SK-N-SH (cell line): ENCODE measurements at regions not wholly inside any gene's neighbourhood (a gene's known extent, or its start where the extent isn't known, plus 50 kb on each side); places are given as distances from the start of the nearest gene placed in this dataset.

ENCODE experiments used
- CTCF ChIA-PET: fragments of 300-600, 350-600 bp; formaldehyde crosslinking; extraction: SDS; loops from one replicate; lab custom pipeline; 2021; lab: Yijun Ruan, JAX
- POLR2A ChIA-PET: fragments of 350-600 bp; sonication (Branson Sonifier 250); formaldehyde crosslinking; extraction: SDS; loops from one replicate; lab custom pipeline; 2020; ENCODE audit warnings: antibody characterized with exemption, inconsistent platforms; lab: Yijun Ruan, JAX
- DNase-seq: peaks from one replicate; pipeline ENCODE4 v3.0.0; 2012
- H2AFZ ChIP-seq: fragments of 200-600 bp; sonication (generic); 2 replicates; pipeline ENCODE4 v1.8.1; 2016; ENCODE audit warnings: antibody characterized with exemption, mild to moderate bottlenecking, low read depth
- H3F3A ChIP-seq: fragments of 200-600 bp; sonication (generic); replicated peaks from 2 replicates; pipeline ENCODE3; 2016; ENCODE audit warnings: antibody characterized with exemption, mild to moderate bottlenecking; ENCODE audit not compliant: insufficient read depth
- H3K27ac ChIP-seq, 2 experiments: fragments of 200-500 bp in 1 of 2; fragments of 200-600 bp in 1 of 2; sonication (Bioruptor generic) in 1 of 2; sonication (generic), shearing (Covaris generic) in 1 of 2; 2 replicates each; pipeline versions ENCODE4 v1.5.1 to v1.6.1; 2014 to 2016; ENCODE audit warnings: low read depth in 2 of 2, inconsistent platforms in 1 of 2, low read length in 1 of 2, mild to moderate bottlenecking in 1 of 2, mixed read lengths in 1 of 2
- H3K27me3 ChIP-seq: fragments of 200-600 bp; sonication (generic), shearing (Covaris generic); 2 replicates; pipeline ENCODE4 v1.6.1; 2016; ENCODE audit warnings: mixed run types; ENCODE audit not compliant: insufficient read depth
- H3K36me3 ChIP-seq, 2 experiments: fragments of 200-500 bp in 1 of 2; fragments of 200-600 bp in 1 of 2; sonication (Bioruptor generic) in 1 of 2; sonication (generic) in 1 of 2; replicated peaks in 1 of 2; 2 replicates each; pipeline versions ENCODE3 to v1.5.1; 2014 to 2016; ENCODE audit warnings: low read length in 1 of 2, mild to moderate bottlenecking in 1 of 2; ENCODE audit not compliant: insufficient read depth in 2 of 2, control insufficient read depth in 1 of 2
- H3K4me1 ChIP-seq, 2 experiments: fragments of 200-500 bp in 1 of 2; fragments of 200-600 bp in 1 of 2; sonication (Bioruptor generic) in 1 of 2; sonication (generic), shearing (Covaris generic) in 1 of 2; 2 replicates each; pipeline versions ENCODE4 v1.5.1 to v1.6.1; 2014 to 2016; ENCODE audit warnings: low read depth in 1 of 2, low read length in 1 of 2, mixed run types in 1 of 2; ENCODE audit not compliant: insufficient read depth in 2 of 2, control insufficient read depth in 1 of 2
- H3K4me2 ChIP-seq: fragments of 200-600 bp; sonication (generic), shearing (Covaris generic); 2 replicates; pipeline ENCODE4 v1.6.1; 2017; ENCODE audit warnings: mixed run types
- H3K4me3 ChIP-seq, 2 experiments: fragments of 200-500 bp in 1 of 2; fragments of 200-600 bp in 1 of 2; sonication (Bioruptor generic) in 1 of 2; sonication (generic), shearing (Covaris generic) in 1 of 2; 2 replicates each; pipeline versions ENCODE4 v1.5.1 to v1.8.1; 2014 to 2016; ENCODE audit warnings: low read depth in 2 of 2, inconsistent platforms in 1 of 2, low read length in 1 of 2, mild to moderate bottlenecking in 1 of 2, mixed read lengths in 1 of 2, moderate library complexity in 1 of 2
- H3K79me2 ChIP-seq: fragments of 200-600 bp; sonication (generic); 2 replicates; pipeline ENCODE4 v1.8.1; 2017; ENCODE audit warnings: mild to moderate bottlenecking; ENCODE audit not compliant: insufficient read depth
- H3K9ac ChIP-seq: fragments of 200-600 bp; sonication (generic); 2 replicates; pipeline ENCODE4 v1.6.1; 2017; ENCODE audit warnings: mixed run types
- H3K9me2 ChIP-seq: fragments of 200-600 bp; sonication (generic); 2 replicates; pipeline ENCODE4 v1.6.1; 2017; ENCODE audit warnings: mixed run types
- H3K9me3 ChIP-seq: fragments of 200-600 bp; sonication (generic); 2 replicates; pipeline ENCODE4 v1.6.1; 2017; ENCODE audit warnings: mixed run types, mild to moderate bottlenecking, moderate library complexity
- H4K20me1 ChIP-seq: fragments of 200-600 bp; sonication (generic); 2 replicates; pipeline ENCODE4 v1.6.1; 2017; ENCODE audit warnings: mild to moderate bottlenecking, mixed run types; ENCODE audit not compliant: insufficient read depth
- ELF1 ChIP-seq: IDR thresholded peaks from 2 replicates; pipeline ENCODE4 v1.4.0; 2012
- FOSL2 ChIP-seq: IDR thresholded peaks from 2 replicates; pipeline ENCODE4 v1.4.0; 2012; ENCODE audit warnings: low read depth, mild to moderate bottlenecking, moderate library complexity, borderline replicate concordance
- IRF3 ChIP-seq: fragments of 150-350 bp; IDR thresholded peaks from 2 replicates; pipeline ENCODE4 v1.6.1; 2016; ENCODE audit warnings: mild to moderate bottlenecking, low read depth, low read length
- MXI1 ChIP-seq: IDR thresholded peaks from 2 replicates; pipeline ENCODE4 v1.6.1; 2012; ENCODE audit warnings: mild to moderate bottlenecking, low read depth, low read length, improper control_type of control experiment
- NFIC ChIP-seq: IDR thresholded peaks from 2 replicates; pipeline ENCODE4 v1.4.0; 2012; ENCODE audit warnings: borderline replicate concordance
- NRF1 ChIP-seq: IDR thresholded peaks from 2 replicates; pipeline ENCODE4 v1.6.1; 2012; ENCODE audit warnings: low read depth, mild to moderate bottlenecking, low read length
- RAD21 ChIP-seq: IDR thresholded peaks from 2 replicates; pipeline ENCODE4 v1.6.1; 2012; ENCODE audit warnings: mild to moderate bottlenecking, low read length
- RXRA ChIP-seq: IDR thresholded peaks from 2 replicates; pipeline ENCODE4 v1.4.0; 2012; ENCODE audit warnings: low read depth, mild to moderate bottlenecking, borderline replicate concordance
- SMC3 ChIP-seq: IDR thresholded peaks from 2 replicates; pipeline ENCODE4 v1.6.1; 2012; ENCODE audit warnings: low read depth, low read length, improper control_type of control experiment
- TAF1 ChIP-seq: IDR thresholded peaks from 2 replicates; pipeline ENCODE4 v1.6.1; 2012; ENCODE audit warnings: low read depth, mild to moderate bottlenecking, low read length, moderate library complexity, borderline replicate concordance
- TEAD4 ChIP-seq: IDR thresholded peaks from 2 replicates; pipeline ENCODE4 v1.4.0; 2012; ENCODE audit warnings: mild to moderate bottlenecking, borderline replicate concordance; ENCODE audit not compliant: insufficient read depth
- YY1 ChIP-seq: IDR thresholded peaks from 2 replicates; pipeline ENCODE4 v1.4.0; 2012; ENCODE audit warnings: low read depth, mild to moderate bottlenecking
- WGBS: methylation state at CpG from one replicate; pipeline ENCODE4 v1.1.6; 2017; ENCODE audit warnings: low lambda C conversion rate; 5-methylcytosine and 5-hydroxymethylcytosine counted together
- TF ChIP-seq, protein P1 (sequence below): fragments of 150-350 bp; IDR thresholded peaks from 2 replicates; pipeline ENCODE4 v1.6.1; 2017; ENCODE audit warnings: antibody characterized with exemption, low read length, low read depth, borderline replicate concordance
- TF ChIP-seq, protein P2 (sequence below): IDR thresholded peaks from 2 replicates; pipeline ENCODE4 v1.6.1; 2012; ENCODE audit warnings: mild to moderate bottlenecking, low read depth, low read length, moderate library complexity
- TF ChIP-seq, protein P3 (sequence below): IDR thresholded peaks from 2 replicates; pipeline ENCODE4 v1.4.0; 2012; ENCODE audit warnings: low read depth, borderline replicate concordance

DNA sequence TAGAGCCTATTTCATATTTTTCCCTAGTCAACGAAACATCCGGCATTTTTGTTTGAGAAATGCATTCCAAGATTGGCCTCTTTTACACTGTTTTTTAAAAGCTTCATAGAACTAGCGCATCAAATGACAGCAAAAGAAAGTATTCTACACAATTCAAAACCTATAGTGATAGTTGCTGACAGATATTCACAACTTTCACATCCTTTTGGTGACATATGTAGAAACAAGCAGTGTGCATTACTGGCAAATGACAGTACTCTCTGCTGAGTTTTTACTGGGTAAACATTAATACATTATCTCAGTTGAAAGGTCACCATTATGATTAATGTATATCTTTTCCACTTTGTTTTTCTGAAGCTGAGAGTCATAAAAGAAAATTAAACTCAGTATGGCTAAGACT, 135.4 kb upstream of the RGS18 start:
- 31% methylated on average over 3 of the region's 3 CpGs for WGBS
- Histone ChIP-seq H3F3A (no peaks in the 10 kb centered on the region), H3K9ac (no peak overlapping the region), H3K27ac (no peak overlapping the region), H3K4me2 (no peak overlapping the region), H3K36me3 (no peaks in the 10 kb centered on the region), H3K4me1 (no peaks in the 10 kb centered on the region), H3K4me3 (no peak overlapping the region), H3K9me2 (no peaks in the 10 kb centered on the region), H4K20me1 (no peaks in the 10 kb centered on the region), H3K27me3 (no peaks in the 10 kb centered on the region), H2AFZ (no peak overlapping the region), H3K9me3 (no peaks in the 10 kb centered on the region), H3K79me2 (no peaks in the 10 kb centered on the region)
- TF ChIP-seq, protein P1, sequence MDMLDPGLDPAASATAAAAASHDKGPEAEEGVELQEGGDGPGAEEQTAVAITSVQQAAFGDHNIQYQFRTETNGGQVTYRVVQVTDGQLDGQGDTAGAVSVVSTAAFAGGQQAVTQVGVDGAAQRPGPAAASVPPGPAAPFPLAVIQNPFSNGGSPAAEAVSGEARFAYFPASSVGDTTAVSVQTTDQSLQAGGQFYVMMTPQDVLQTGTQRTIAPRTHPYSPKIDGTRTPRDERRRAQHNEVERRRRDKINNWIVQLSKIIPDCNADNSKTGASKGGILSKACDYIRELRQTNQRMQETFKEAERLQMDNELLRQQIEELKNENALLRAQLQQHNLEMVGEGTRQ: no peak
- TF ChIP-seq, protein P2, sequence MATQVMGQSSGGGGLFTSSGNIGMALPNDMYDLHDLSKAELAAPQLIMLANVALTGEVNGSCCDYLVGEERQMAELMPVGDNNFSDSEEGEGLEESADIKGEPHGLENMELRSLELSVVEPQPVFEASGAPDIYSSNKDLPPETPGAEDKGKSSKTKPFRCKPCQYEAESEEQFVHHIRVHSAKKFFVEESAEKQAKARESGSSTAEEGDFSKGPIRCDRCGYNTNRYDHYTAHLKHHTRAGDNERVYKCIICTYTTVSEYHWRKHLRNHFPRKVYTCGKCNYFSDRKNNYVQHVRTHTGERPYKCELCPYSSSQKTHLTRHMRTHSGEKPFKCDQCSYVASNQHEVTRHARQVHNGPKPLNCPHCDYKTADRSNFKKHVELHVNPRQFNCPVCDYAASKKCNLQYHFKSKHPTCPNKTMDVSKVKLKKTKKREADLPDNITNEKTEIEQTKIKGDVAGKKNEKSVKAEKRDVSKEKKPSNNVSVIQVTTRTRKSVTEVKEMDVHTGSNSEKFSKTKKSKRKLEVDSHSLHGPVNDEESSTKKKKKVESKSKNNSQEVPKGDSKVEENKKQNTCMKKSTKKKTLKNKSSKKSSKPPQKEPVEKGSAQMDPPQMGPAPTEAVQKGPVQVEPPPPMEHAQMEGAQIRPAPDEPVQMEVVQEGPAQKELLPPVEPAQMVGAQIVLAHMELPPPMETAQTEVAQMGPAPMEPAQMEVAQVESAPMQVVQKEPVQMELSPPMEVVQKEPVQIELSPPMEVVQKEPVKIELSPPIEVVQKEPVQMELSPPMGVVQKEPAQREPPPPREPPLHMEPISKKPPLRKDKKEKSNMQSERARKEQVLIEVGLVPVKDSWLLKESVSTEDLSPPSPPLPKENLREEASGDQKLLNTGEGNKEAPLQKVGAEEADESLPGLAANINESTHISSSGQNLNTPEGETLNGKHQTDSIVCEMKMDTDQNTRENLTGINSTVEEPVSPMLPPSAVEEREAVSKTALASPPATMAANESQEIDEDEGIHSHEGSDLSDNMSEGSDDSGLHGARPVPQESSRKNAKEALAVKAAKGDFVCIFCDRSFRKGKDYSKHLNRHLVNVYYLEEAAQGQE: no peak
- TF ChIP-seq TAF1: no peak
- TF ChIP-seq NFIC: no peak
- TF ChIP-seq RAD21: no peak
- TF ChIP-seq YY1: no peak
- no peak for TF ChIP-seq IRF3
- TF ChIP-seq SMC3: no peak
- no peak for TF ChIP-seq FOSL2
- no peak for TF ChIP-seq MXI1
- TF ChIP-seq RXRA: no peak
- ChIA-PET POLR2A (no interaction called here), CTCF (interaction anchor here (0.7 kb wide), 1 partner anchor 21 kb away, joined by 5 read pairs; no protein-coding TSS in a partner anchor)
- no peak for DNase-seq

DNA sequence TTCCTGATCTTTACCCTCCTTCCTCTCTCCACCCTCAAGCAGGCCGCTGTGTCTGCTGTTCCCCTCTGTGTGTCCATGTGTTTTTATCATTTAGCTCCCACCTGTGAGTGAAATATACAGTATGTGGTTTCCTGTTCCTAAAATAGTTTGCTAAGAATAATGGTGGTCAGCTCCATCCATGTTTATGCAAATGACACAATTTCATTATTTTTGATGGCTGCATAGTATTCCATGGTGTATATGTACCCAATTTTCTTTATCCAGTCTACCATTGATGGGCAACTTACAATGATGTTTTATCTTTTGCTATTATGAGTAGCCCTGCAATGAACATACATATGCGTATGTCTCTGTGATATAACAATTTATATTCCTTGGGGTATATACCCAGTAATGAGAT, 133.4 kb upstream of the RGS18 start:
- WGBS: 60% methylated on average over 2 of the region's 2 CpGs
- Histone ChIP-seq H3K4me2 (no peak overlapping the region), H2AFZ (no peak overlapping the region), H3K9ac (no peak overlapping the region), H3K4me1 (no peaks in the 10 kb centered on the region), H4K20me1 (no peaks in the 10 kb centered on the region), H3K27ac (no peak overlapping the region), H3F3A (no peaks in the 10 kb centered on the region), H3K4me3 (no peak overlapping the region), H3K9me2 (no peaks in the 10 kb centered on the region), H3K36me3 (no peaks in the 10 kb centered on the region), H3K27me3 (no peaks in the 10 kb centered on the region), H3K79me2 (no peaks in the 10 kb centered on the region), H3K9me3 (no peaks in the 10 kb centered on the region)
- CTCF ChIA-PET: no interaction called here
- POLR2A ChIA-PET: no interaction called here
- no peak for TF ChIP-seq ELF1
- no peak for TF ChIP-seq NRF1
- TF ChIP-seq TEAD4: no peak
- TF ChIP-seq, protein P3, sequence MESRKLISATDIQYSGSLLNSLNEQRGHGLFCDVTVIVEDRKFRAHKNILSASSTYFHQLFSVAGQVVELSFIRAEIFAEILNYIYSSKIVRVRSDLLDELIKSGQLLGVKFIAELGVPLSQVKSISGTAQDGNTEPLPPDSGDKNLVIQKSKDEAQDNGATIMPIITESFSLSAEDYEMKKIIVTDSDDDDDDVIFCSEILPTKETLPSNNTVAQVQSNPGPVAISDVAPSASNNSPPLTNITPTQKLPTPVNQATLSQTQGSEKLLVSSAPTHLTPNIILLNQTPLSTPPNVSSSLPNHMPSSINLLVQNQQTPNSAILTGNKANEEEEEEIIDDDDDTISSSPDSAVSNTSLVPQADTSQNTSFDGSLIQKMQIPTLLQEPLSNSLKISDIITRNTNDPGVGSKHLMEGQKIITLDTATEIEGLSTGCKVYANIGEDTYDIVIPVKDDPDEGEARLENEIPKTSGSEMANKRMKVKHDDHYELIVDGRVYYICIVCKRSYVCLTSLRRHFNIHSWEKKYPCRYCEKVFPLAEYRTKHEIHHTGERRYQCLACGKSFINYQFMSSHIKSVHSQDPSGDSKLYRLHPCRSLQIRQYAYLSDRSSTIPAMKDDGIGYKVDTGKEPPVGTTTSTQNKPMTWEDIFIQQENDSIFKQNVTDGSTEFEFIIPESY: no peak
- no peak for DNase-seq
